ENCODE measurements at regions not wholly inside any gene's neighbourhood (a gene's known extent, or its start where the extent isn't known, plus 50 kb on each side); places are given as distances from the start of the nearest gene placed in this dataset.

- TF ChIP-seq CTCF (conservative IDR thresholded peaks at IDR 0.05; ENCODE audit: low read depth, low read length): no peak
- TF ChIP-seq EZH2phosphoT487 (IDR thresholded peaks at IDR 0.05; ENCODE audit: borderline replicate concordance, low read length): no peak
- no peak for TF ChIP-seq EZH2 (IDR thresholded peaks at IDR 0.05; ENCODE audit: low read length, unreplicated experiment)
These were observed 1378.0 kb upstream of the PCDH9 start for GRCh38 chr13:68608147-68608546.

Data from PC-3 (cell line).